PC-9 (cell line): ENCODE measurements at regions not wholly inside any gene's neighbourhood (a gene's known extent, or its start where the extent isn't known, plus 50 kb on each side); places are given as distances from the start of the nearest gene placed in this dataset.

ENCODE experiments used
- CTCF ChIP-seq: fragments of 200-600 bp; sonication (generic); conservative IDR thresholded peaks from 2 replicates; pipeline ENCODE4 v1.6.1; 2017; ENCODE audit warnings: mixed run types, antibody characterized with exemption, mild to moderate bottlenecking, moderate library complexity
- EZH2 ChIP-seq: fragments of 200-600 bp; sonication (generic); IDR thresholded peaks from 2 replicates; pipeline ENCODE4 v1.8.0; 2017; ENCODE audit warnings: antibody characterized with exemption, low read depth

DNA sequence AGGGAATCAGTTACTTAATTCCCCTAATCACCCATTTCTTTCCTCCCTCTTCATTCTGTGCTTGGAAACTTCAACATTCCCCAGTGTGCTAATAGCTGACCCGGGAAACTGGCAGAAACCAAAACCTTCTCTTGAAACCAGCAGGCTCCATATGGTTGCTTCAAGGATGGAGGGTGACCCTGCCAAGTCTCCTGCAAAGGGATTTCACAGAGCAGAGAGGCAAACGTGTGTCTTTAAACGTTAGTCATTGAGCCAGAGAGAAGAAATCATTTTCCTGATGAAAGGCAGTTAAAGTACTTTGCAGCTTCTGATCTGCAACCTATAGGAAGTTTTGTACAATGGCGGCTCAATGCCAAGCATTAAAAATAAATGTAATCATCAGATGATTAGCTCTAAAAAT, 220.9 kb downstream of the POU4F1 start:
- no peak for TF ChIP-seq CTCF
- TF ChIP-seq EZH2 = no peak
